Epithelial cell of prostate (primary cell): ENCODE measurements at regions not wholly inside any gene's neighbourhood (a gene's known extent, or its start where the extent isn't known, plus 50 kb on each side); places are given as distances from the start of the nearest gene placed in this dataset.
"Not testable (repeated sequence)": the region's sequence is repeated elsewhere in the genome, so short reads cannot be mapped to it uniquely, and the experiment has no call there.

ENCODE experiments used
- DNase-seq: peaks from one replicate; pipeline ENCODE4 v3.0.0-alpha.2; 2011; ENCODE audit warnings: low read depth, low spot score
- H3K27ac ChIP-seq: fragments of 450-650 bp; 2 replicates; pipeline ENCODE4 v1.5.1; 2017; ENCODE audit warnings: mild to moderate bottlenecking

GRCh38 chr7:20839196-20839735 is 52.6 kb upstream of the SP8 start:
- peak; percentile 49 for DNase-seq
- no peak overlapping the region for H3K27ac ChIP-seq

GRCh38 chr7:20839987-20840386 is 53.3 kb upstream of the SP8 start:
- no peak overlapping the region for H3K27ac ChIP-seq
- no peak for DNase-seq

GRCh38 chr7:20846791-20847190 is 60.1 kb upstream of the SP8 start:
- no peak for DNase-seq
- no peak overlapping the region for H3K27ac ChIP-seq

- no peak for DNase-seq
- H3K27ac ChIP-seq, result no peak overlapping the region
Measured at GRCh38 chr7:20858951-20859350, 72.3 kb upstream of the SP8 start.

GRCh38 chr7:20861468-20861867 is 74.8 kb upstream of the SP8 start:
- no peak for DNase-seq
- no peak overlapping the region for H3K27ac ChIP-seq

- no peak overlapping the region for H3K27ac ChIP-seq
- no peak for DNase-seq
Measured at GRCh38 chr7:20862554-20862953, 75.9 kb upstream of the SP8 start.

GRCh38 chr7:20864221-20864620 is 77.5 kb upstream of the SP8 start:
- no peak for DNase-seq
- no peak overlapping the region for H3K27ac ChIP-seq

- no peak overlapping the region for H3K27ac ChIP-seq
Measured at GRCh38 chr7:20865684-20866083, 79.0 kb upstream of the SP8 start.

GRCh38 chr7:20870977-20871376 is 84.3 kb upstream of the SP8 start:
- peak; percentile 39 for DNase-seq

More at GRCh38 chr7:20865684-20866083, 79.0 kb upstream of the SP8 start:
- no peak for DNase-seq

GRCh38 chr7:20892776-20893175 is 106.1 kb upstream of the SP8 start:
- H3K27ac ChIP-seq, result no peak overlapping the region
- no peak for DNase-seq

More at GRCh38 chr7:20870977-20871376, 84.3 kb upstream of the SP8 start:
- peak overlapping the region; percentile 30 for H3K27ac ChIP-seq

GRCh38 chr7:20894806-20895205 is 108.1 kb upstream of the SP8 start:
- DNase-seq, result no peak
- peak overlapping the region; percentile 50 for H3K27ac ChIP-seq

GRCh38 chr7:20895563-20895962 is 108.9 kb upstream of the SP8 start:
- peak overlapping the region; percentile 50 for H3K27ac ChIP-seq
- peak; percentile 49 for DNase-seq

- DNase-seq, result peak; percentile 45
- H3K27ac ChIP-seq, result peak overlapping the region; percentile 2
Measured at GRCh38 chr7:20896996-20897395, 110.3 kb upstream of the SP8 start.

GRCh38 chr7:20906801-20907453 is 120.2 kb upstream of the SP8 start:
- DNase-seq, result no peak
- no peak overlapping the region for H3K27ac ChIP-seq

- no peak overlapping the region for H3K27ac ChIP-seq
- DNase-seq, result no peak
Measured at GRCh38 chr7:20911081-20911480, 124.4 kb upstream of the SP8 start.

GRCh38 chr7:20913853-20914252 is 127.2 kb upstream of the SP8 start:
- no peak for DNase-seq
- no peak overlapping the region for H3K27ac ChIP-seq

- no peak overlapping the region for H3K27ac ChIP-seq
- no peak for DNase-seq
Measured at GRCh38 chr7:20916311-20916710, 129.6 kb upstream of the SP8 start.

- no peak overlapping the region for H3K27ac ChIP-seq
- no peak for DNase-seq
Measured at GRCh38 chr7:20917603-20918002, 130.9 kb upstream of the SP8 start.

- H3K27ac ChIP-seq, result no peak overlapping the region
- no peak for DNase-seq
Measured at GRCh38 chr7:20918156-20918555, 131.5 kb upstream of the SP8 start.

- not testable (repeated sequence) for DNase-seq, H3K27ac ChIP-seq
Measured at GRCh38 chr7:20927178-20927577, 140.5 kb upstream of the SP8 start.

- no peak for DNase-seq
- H3K27ac ChIP-seq, result no peak overlapping the region
Measured at GRCh38 chr7:20927976-20928375, 141.3 kb upstream of the SP8 start.

- no peak overlapping the region for H3K27ac ChIP-seq
- no peak for DNase-seq
Measured at GRCh38 chr7:20929199-20929598, 142.5 kb upstream of the SP8 start.
